ENCODE measurements at regions not wholly inside any gene's neighbourhood (a gene's known extent, or its start where the extent isn't known, plus 50 kb on each side); places are given as distances from the start of the nearest gene placed in this dataset.
A peak's percentile ranks its signal among the peaks of the same experiment; 100 is the strongest.

DNA sequence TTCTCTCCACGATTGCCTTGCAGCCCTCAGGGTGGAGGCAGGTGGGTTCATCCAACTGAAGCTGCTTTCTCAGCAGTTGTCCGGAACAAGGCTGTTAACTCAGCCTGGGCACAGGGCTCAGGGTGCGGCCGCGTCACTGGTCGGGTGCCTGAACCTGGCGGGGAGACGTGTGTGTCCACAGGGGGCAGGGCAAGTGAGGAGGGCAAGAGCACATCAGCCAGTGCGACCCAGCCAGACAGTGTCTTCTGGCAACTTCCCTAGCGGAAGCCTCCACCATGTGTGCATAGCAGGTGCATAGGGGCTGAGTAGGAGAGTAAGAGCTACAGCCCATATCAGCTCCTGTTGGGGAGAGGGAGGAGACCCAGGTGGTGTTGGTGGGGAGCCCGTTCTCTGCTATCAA lies 150.4 kb upstream of the THRB start:
- no peak for DNase-seq

DNA sequence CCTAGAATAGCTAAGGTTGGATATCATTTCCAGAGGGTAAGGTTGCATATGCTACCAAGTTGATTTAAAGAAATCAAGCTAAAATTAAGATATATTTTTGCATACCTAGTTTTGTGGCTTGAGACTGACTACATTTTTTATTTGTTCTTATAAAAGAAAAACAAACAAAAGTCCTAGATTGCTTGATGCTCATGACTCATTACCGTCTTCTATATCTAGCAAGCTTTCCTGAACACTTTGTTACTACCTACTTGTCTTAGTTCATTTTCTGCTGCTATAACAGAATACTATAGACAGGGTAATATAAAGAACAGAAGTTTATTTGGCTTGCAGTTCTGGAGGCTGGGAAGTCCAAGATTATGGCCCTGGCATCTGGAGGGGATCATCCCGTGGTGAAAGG lies 152.1 kb upstream of the THRB start:
- DNase-seq = no peak

DNA sequence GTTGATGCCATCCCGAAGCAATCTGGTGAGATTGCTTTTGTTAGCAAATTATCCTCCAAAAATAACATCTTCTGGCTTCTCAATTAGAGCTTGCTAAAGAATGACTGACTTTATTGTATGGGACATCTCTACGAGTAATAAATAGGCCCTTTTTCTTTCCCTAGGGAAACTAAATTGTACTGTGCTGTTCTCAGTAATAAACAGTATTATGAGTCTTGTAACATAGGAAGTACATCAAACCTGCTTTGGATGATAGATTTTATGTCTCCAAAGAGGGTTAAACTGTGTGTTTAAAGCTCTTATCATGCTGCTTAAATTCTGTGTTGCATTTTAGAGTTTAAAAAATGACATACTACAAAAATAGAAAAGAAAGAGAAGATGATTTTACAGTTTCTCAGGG lies 153.4 kb upstream of the THRB start:
- no peak for DNase-seq

DNA sequence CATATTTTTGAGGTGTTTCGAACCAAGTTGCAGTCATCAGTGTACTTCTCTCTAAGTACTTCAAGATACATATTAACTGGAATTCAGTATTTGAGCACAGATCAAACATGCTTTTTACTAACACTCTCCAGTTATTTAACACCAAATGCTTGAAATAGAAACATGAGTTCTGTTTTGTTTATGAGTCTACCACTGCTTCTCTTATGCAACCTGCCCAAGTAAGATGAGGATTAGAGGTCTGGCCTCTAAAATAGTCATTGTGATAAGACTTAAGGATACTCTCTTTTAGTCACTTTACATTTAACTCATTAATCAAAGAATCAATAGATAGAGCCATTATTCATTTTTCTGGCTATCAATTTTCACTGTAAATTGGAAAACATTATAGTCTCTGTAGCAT lies 156.2 kb upstream of the THRB start:
- no peak for DNase-seq

DNA sequence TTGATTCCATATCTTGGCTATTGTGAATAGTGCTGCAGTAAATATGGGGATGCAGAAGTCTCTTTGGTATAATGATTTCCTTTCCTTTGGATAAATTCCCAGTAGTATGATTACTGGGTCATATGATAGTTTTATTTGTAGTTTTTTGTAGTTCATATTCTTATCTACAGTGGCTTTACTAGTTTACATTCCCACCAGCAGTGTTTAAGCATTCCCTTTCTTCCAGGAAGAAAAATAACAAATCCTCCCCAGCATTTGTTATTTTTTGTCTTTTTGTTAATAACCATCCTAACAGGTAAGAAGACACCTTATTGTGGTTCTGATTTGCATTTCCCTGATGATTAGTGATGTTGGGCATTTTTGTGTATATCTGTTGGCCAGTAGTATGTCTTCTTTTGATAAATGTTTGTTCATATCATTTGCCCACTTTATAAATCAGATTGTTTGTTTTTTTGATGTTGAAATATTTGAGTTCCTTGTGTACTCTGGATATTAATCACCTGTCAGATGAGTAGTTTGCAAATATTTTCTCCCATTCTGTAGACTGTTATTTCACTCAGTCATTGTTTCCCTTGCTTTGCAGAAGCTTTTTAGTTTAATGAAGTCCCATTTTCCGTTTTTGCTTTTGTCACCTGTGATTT lies 163.3 kb upstream of the THRB start:
- DNase-seq = no peak

DNA sequence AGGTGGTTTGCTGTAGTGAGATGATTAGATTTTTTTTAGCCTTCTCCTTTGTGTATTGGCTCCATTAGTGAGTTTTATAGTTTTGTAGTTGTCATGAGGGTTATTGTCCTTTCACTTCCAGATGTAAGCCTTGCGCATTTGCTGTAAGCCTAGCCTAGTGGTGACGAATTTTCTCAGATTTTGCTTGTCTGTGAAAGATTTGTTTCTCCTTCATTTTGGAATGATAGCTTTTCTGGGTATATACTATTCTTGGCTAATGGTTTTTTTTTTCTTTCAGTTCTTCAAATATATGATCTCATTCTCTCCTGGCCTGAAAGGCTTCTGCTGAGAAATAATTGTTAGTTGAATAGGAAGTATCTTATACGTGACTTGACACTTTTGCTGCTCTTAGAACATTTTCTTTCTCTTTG lies 166.5 kb upstream of the THRB start:
- no peak for DNase-seq

DNA sequence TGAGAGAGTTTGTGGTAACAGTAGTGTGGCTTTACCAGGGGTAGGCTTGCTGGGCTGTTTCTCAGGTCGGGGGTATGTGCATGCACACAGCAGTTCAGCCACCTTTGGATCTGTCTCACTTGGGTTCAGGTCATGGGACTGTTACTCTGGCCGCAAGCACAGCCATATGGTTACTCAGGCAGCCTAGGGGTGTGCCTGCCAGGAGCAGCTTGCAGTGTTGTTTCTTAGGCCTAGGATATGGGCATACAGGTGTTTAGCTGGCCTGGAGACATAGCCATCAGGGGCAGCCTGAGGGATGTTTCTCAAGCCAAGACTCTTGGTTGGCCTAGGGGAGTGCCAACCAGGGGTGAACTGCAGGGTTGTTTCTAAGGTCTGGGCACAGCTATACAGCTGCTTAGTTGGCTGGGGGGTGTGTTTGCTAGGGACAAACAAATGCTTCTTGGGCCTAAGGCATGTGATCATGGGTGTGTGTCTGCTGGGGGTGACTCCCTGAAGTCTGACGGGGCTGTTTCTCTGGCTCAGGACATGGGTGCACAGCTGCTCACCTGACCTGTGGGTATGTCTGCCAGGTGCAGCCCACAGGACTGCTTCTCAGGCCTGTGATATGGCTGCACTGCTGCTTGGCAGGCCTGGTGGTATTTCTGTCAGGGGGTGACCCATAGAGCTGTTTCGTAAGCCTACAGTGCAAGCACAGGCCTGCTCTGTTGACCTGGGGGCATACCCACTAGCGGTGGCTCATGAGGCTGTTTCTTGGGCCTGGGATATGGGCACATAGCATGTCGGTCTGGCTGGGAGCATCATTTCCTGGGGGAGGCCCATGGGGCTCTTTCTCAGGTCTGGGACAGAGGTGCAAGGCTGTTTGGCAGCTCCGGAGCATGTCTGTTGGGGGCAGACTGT lies 168.0 kb upstream of the THRB start:
- DNase-seq = no peak

DNA sequence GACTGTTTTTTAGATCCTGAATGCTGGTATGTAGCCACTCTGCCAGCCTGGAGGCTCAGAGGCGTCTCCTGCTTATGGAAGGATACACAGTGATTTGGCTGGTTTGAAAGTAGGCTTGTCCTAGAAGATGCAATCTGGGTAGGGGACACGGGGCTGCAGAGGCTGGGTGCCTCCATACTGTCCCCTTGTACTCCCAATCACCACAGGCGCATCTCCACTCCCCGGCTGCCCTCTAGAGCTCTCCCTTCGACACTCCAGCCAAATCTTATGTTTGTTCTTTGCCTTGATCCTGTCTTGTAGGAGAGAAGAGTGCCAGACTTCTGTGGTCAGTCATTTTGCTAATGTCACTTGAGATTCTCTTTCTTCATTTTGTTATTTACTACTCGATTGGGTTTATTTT lies 168.8 kb upstream of the THRB start:
- no peak for DNase-seq

DNA sequence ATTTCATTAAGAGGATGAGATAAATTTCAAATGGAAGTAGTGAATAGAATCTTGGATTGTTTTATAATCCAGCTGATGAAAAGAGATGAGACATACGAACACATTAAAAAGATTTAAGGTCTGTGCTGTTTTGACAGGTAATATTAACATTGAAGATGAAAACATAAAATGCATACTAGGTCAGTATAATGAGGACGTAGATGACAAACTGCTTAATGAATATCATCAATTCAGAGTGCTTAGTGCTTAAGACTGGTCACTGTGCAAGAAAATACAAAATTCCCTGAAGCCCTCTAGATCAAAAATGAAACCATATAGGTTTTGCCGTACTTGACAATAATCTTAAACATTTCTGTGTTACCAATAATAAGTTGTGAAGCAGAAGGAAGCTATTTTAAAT lies 173.4 kb upstream of the THRB start:
- DNase-seq = no peak

DNA sequence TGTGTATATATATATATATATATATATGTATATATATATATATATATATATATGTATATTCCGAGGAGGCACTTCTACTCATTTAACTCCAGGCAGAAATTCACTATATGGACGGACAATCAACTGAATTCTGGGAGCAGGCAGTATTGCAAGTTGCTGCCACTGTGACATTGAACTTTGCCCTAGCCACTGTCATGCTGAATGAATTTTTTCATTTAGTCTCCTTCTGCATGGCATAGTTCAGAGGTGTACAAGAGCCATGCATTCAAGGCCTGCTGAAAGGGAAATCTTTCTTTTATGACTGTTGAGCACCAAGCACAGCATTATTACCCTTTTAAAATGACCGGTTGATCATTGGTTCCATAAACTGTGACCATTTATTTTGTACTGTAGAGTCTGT lies 176.2 kb upstream of the THRB start:
- DNase-seq = no peak

DNA sequence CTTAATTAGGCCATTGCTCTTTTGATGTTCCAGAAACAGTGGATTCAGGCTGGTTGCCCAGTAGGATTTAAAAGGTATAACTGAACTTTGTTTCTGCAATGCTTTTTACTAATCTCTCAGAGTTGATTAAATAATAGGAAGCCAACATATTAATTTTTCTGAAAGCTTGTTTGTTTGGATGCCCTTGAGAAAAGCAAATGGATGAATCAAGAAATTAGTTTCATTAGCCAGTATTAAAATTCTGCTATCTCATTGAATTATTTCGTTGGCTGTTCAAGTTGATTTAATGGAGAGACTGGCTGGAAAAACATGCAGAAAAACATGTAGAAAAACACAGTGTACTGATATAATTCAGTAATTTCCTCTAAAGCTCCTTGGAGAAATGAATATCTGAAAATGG lies 178.9 kb upstream of the THRB start:
- DNase-seq = no peak

DNA sequence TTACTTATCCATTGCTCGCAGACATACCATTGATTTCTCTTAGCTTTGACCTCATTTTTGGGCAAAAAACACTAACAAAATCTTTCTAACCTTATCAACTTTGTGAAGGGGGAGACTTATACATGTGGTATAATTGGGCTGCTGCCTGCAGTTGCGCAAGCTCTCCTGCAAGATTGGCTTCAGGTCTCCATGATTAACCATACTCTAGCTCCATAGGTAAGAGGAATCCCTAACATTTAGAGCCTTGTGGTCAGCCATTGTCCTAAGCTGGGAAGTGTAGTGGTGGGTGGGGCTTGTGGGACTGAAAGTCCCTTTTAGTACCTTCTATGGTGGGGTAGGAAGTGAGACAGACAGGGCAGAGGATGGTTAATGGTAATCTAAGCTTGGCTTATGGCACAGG lies 179.6 kb upstream of the THRB start:
- DNase-seq = no peak

DNA sequence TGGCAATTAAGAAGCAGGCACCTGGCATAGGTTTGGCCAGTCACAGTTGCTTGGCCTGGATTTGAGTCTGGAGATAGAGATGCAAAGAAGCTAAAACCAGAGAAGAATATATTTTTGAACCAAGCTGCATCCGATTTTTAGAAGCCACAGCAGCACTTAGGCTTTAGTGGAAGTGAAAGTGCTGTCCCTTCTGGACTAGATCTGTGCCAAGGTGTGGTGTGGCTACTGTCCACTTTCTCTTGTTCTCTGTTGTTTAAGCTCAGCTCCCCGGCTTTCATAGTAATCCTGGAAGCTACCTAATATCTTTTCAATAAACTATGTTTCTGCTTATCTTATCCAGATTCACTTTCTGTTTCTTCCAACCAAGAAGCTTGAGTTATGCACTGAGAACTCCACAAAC lies 183.4 kb upstream of the THRB start:
- no peak for DNase-seq

DNA sequence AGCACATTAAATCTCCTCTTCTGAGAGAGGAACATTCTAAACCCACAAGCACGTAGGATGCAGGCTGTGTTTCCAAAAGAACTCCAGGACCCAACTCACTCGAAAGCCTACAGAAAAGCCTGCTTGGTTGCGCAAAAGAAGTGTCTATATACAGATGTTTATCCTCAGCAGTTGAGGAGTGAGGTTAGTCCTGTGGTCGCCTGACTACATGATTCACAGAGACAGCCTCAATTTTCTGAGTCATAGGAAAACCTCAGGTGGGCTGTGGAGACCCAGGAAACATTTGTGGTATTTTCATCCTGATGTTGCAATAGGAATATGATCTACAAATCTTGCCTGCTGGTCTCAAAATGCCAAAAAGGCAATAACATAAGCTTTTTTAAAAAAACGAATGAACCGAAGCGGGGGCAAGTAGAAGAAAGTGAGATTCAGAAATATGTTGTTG lies 183.8 kb upstream of the THRB start:
- DNase-seq = no peak

DNA sequence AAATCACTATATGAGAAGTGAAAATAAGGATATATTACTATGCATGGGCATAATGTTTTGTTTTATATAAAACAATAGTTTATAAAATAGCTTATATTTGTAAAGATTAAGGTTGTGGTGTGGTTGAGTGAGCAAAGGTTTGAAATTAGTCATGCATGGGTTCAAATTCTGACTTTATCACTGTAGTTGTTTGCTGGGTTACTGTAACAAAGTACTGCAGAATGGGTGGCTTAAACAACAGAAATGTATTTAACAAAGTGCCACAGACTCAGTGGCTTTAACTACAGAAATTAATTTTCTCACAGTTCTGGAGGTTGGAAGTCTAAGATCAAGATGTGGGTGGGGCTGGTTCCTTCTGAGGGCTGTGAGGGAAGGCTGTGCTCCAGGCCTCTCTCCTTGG lies 184.8 kb upstream of the THRB start:
- no peak for DNase-seq

DNA sequence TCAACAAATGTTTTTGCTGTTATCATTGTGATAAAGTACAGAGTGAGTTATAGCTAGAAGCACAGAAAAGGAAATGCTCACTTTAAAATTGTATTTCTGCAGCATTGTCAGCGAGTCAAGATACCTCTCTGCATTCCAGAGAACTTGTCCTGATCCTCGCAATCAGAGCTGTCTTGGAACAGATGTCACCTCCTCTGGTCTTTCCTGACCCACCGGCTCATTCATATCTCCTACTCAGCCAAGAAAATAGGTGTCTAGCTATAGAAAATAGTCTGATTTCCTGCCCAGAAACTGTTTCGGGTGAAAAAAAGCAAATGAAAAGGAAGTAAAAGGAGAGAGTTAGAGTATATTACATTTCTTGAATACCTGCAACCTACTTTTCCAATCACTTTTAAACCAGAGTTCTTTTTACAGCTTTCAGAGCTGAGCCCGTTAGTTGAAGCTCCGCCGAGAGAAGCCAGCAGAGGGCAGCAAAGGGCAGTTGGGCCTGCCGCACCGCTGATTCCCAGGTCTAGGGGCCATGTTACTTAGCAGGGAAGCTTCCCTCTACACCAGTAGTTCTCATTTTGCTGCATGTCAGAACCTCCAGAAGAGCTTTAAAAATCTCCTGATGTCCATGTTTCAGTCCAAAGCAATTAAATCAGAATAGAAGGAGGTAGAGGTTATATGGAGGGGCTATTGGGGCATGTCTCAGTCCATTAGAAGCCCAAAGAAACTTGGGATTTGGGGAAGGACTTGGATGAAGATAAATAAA lies 185.7 kb upstream of the THRB start:
- peak; percentile 20 to 36 for DNase-seq

DNA sequence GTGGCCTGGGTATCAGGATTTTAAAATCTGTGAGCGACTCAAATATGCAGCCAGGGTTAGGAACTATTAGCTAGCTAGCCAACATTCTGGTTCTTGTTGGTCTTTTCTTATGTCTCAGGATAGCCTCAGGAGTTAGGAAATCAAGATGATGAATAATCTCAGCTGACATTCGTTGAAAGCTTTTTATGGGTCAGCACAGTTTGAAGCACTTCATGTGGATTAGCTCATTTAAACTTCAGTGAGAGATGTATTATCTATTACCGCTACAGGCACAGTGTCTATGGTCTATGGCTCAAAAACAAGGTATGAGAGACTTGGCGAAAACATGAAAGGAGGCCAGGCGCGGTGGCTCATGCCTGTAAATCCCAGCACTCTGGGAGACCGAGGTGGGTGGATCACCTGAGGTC lies 187.5 kb upstream of the THRB start:
- no peak for DNase-seq

DNA sequence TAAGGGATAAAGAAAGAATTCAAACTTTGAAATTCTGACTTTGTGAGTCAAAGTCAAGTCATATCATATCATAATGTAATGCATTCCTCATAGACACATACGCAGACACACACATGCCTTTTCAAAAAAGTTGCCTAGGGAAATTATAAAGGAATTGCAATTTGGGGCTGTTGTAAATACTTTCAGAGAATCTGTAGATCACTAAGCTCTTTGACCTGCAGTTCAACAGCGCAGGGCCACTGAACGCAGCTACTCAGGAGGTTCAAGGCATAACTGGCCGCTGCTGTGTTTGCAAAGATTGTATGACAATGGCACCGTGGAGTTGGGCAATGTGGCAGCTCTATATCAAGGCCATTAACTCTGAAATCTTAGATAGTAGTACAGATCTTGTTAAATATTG lies 188.4 kb upstream of the THRB start:
- DNase-seq = no peak

DNA sequence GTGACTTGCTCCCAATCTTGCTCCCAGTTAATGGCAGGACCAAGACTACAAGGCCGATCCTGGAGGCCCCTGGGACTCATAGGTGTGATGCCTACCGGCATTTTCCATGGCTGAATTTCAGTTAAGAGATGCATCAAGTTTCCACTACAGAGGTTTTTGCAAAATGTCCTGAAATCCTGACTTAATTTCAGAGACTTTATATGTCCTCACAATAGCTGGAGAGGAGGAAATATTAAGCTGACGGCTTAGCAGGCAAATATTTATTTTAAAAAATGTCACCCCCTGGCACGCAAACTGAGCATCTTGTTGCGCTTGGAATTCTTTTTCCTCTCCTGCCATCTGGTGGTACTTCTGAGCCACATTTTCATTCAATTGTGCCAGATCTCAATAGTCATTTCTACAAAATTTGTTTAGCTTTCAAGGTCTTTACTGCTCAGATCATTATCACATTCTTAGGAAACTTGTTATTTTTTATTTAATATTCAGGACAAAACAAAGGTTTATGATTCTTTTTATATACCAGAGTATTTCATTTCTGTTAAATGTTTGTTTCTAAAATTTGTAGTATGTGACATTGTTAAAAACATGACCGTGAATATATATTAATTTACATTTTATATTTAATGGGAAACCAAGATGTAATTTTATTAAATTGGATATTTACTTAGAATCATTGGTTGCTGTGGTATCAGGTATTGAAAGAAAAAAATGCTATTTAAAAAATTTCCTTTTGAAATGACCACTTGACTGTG lies 189.2 kb upstream of the THRB start:
- DNase-seq = no peak

DNA sequence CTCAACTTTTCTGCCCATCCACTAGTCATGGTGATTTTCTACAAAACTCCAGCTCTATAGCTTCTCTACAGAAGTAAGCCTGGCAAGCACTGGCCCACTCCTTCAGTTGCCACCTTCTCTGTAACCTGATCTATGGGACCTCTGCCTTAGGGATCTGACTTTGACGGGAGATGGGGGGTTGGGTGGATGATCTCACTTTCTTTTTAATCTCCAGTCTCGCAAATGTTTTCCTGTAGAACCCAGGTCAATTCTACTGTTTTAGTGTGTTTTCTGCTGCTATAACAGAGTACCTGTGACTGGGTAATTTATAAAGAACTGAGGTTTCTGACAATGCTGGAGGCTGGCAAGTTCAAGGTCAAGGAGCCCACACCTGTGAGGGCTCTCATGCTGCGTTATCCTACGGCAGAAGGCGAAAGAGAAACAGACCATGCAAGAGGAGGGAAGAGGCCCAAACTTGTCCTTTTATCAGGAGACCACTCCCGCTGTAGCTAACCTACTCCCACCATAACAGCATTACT lies 189.9 kb upstream of the THRB start:
- no peak for DNase-seq

DNA sequence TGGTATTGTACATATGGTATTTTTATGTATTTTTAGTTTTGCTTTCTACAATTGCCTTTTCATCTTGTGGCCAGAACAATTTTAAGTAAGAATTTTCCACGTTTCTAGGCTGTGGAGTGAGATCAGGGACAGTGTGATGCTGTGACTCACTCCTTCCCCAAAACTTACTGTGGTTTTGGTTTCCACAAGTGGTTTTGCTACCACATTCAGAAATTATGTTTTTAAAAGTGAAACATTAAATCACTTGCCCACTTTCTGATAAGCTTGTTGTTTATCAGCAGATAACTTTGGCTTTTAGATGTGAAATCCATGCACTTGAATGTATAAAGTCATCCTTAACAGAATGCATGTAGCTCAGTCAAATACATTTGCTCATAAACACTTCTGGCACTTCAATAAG lies 192.2 kb upstream of the THRB start:
- no peak for DNase-seq

DNA sequence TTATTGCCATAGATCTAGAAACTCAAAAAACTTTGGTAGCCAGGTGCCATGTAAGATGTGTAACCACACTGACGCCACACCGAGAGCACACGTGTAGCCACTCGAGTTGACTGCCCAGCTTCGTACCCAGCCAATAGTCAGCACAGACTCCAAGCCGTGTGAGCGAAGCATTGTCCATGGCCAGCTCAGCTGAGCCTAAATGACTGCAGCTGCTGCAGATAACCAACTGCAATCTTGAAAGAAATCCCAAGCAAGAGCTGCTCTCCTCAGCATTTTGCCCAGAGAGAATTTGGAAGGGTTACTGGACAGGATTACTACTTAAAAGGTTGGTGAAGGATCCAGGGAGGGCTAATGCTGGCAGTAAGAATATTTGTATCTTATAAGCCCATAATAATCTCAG lies 193.0 kb upstream of the THRB start:
- DNase-seq = no peak

All from CD4-positive, alpha-beta T cell treated with Interferon alpha-2 for 1 hour (primary cell).